ENCODE measurements at regions not wholly inside any gene's neighbourhood (a gene's known extent, or its start where the extent isn't known, plus 50 kb on each side); places are given as distances from the start of the nearest gene placed in this dataset.
"Not testable (repeated sequence)": the region's sequence is repeated elsewhere in the genome, so short reads cannot be mapped to it uniquely, and the experiment has no call there.

GRCh38 chr1:235059221-235059620 is 69.4 kb downstream of the TOMM20 start:
- no peak overlapping the region for H3K9ac ChIP-seq
- no peaks in the 10 kb centered on the region for H3K9me3 ChIP-seq
- H4K20me1 ChIP-seq = no peaks in the 10 kb centered on the region

GRCh38 chr1:235058695-235059094 is 69.9 kb downstream of the TOMM20 start:
- no peak for TF ChIP-seq Cebpa-rat (IDR thresholded peaks at IDR 0.05)
- peak overlapping the region; percentile 16; the same call in 1 of the 2 replicates for H3K27ac ChIP-seq
- no peaks in the 10 kb centered on the region for H4K20me1 ChIP-seq

More at GRCh38 chr1:235059221-235059620, 69.4 kb downstream of the TOMM20 start:
- Histone ChIP-seq H3K27ac (peak overlapping the region; percentile 16; the same call in 1 of the 2 replicates), H3K4me1 (peaks cover 54% of the 10 kb centered on the region), H3K27me3 (no peaks in the 10 kb centered on the region), H3K4me2 (peak overlapping the region; percentile 31), H3K4me3 (no peak overlapping the region), H3K36me3 (no peaks in the 10 kb centered on the region)
- no peak for TF ChIP-seq Cebpa-rat (IDR thresholded peaks at IDR 0.05)

GRCh38 chr1:235057385-235058306 is 71.0 kb downstream of the TOMM20 start:
- Histone ChIP-seq H3K4me3 (no peak overlapping the region), H3K9ac (no peak overlapping the region), H3K36me3 (no peaks in the 10 kb centered on the region), H3K27me3 (no peaks in the 10 kb centered on the region), H4K20me1 (no peaks in the 10 kb centered on the region), H3K4me2 (no peak overlapping the region), H3K9me3 (no peaks in the 10 kb centered on the region), H3K27ac (no peak overlapping the region), H3K4me1 (peaks cover 45% of the 10 kb centered on the region)
- no peak for TF ChIP-seq Cebpa-rat (IDR thresholded peaks at IDR 0.05)

More at GRCh38 chr1:235058695-235059094, 69.9 kb downstream of the TOMM20 start:
- no peaks in the 10 kb centered on the region for H3K27me3 ChIP-seq
- H3K4me3 ChIP-seq = no peak overlapping the region
- H3K36me3 ChIP-seq = no peaks in the 10 kb centered on the region
- H3K9me3 ChIP-seq = no peaks in the 10 kb centered on the region
- peaks cover 49% of the 10 kb centered on the region for H3K4me1 ChIP-seq
- no peak overlapping the region for H3K9ac ChIP-seq
- H3K4me2 ChIP-seq = peak overlapping the region; percentile 31

GRCh38 chr1:235056937-235057336 is 71.7 kb downstream of the TOMM20 start:
- Histone ChIP-seq H3K4me2 (no peak overlapping the region), H4K20me1 (no peaks in the 10 kb centered on the region), H3K27ac (no peak overlapping the region), H3K4me1 (peaks cover 45% of the 10 kb centered on the region), H3K36me3 (no peaks in the 10 kb centered on the region), H3K9ac (no peak overlapping the region), H3K4me3 (no peak overlapping the region), H3K9me3 (no peaks in the 10 kb centered on the region), H3K27me3 (no peaks in the 10 kb centered on the region)
- no peak for TF ChIP-seq Cebpa-rat (IDR thresholded peaks at IDR 0.05)

- H3K27ac ChIP-seq = peak overlapping the region; percentile 44
- no peaks in the 10 kb centered on the region for H3K27me3 ChIP-seq
- no peak overlapping the region for H3K4me2 ChIP-seq
- H4K20me1 ChIP-seq = no peaks in the 10 kb centered on the region
- H3K9me3 ChIP-seq = no peaks in the 10 kb centered on the region
- H3K9ac ChIP-seq = no peak overlapping the region
- peaks cover 45% of the 10 kb centered on the region for H3K4me1 ChIP-seq
- no peak for TF ChIP-seq Cebpa-rat (IDR thresholded peaks at IDR 0.05)
- no peaks in the 10 kb centered on the region for H3K36me3 ChIP-seq
- no peak overlapping the region for H3K4me3 ChIP-seq
Observed at GRCh38 chr1:235054936-235055335, 73.7 kb downstream of the TOMM20 start.

GRCh38 chr1:235054466-235054865 is 74.2 kb downstream of the TOMM20 start:
- TF ChIP-seq Cebpa-rat (IDR thresholded peaks at IDR 0.05) = no peak

GRCh38 chr1:235052067-235053008 is 76.3 kb downstream of the TOMM20 start:
- Histone ChIP-seq H3K9ac (no peak overlapping the region), H3K4me1 (peaks cover 58% of the 10 kb centered on the region), H3K36me3 (no peaks in the 10 kb centered on the region), H3K9me3 (no peaks in the 10 kb centered on the region), H3K4me3 (no peak overlapping the region), H4K20me1 (no peaks in the 10 kb centered on the region), H3K4me2 (peak overlapping the region; percentile 10), H3K27me3 (no peaks in the 10 kb centered on the region), H3K27ac (peak overlapping the region; percentile 5; the same call in 1 of the 2 replicates)
- no peak for TF ChIP-seq Cebpa-rat (IDR thresholded peaks at IDR 0.05)

More at GRCh38 chr1:235054466-235054865, 74.2 kb downstream of the TOMM20 start:
- Histone ChIP-seq H3K4me1 (peaks cover 45% of the 10 kb centered on the region), H3K9me3 (no peaks in the 10 kb centered on the region), H3K27ac (peak overlapping the region; percentile 44), H3K4me2 (no peak overlapping the region), H3K36me3 (no peaks in the 10 kb centered on the region), H4K20me1 (no peaks in the 10 kb centered on the region), H3K27me3 (no peaks in the 10 kb centered on the region), H3K9ac (no peak overlapping the region), H3K4me3 (no peak overlapping the region)

GRCh38 chr1:235051521-235051920 is 77.1 kb downstream of the TOMM20 start:
- no peak overlapping the region for H3K27ac ChIP-seq
- TF ChIP-seq Cebpa-rat (IDR thresholded peaks at IDR 0.05) = no peak

GRCh38 chr1:235050911-235051360 is 77.7 kb downstream of the TOMM20 start:
- no peak overlapping the region for H3K9ac ChIP-seq
- H3K27ac ChIP-seq = peak overlapping the region; percentile 3; the same call in 1 of the 2 replicates
- H3K9me3 ChIP-seq = no peaks in the 10 kb centered on the region
- TF ChIP-seq Cebpa-rat (IDR thresholded peaks at IDR 0.05) = no peak
- peak overlapping the region; percentile 71 for H3K4me2 ChIP-seq
- no peaks in the 10 kb centered on the region for H4K20me1 ChIP-seq
- H3K36me3 ChIP-seq = no peaks in the 10 kb centered on the region
- no peaks in the 10 kb centered on the region for H3K27me3 ChIP-seq
- no peak overlapping the region for H3K4me3 ChIP-seq
- peaks cover 72% of the 10 kb centered on the region for H3K4me1 ChIP-seq

More at GRCh38 chr1:235051521-235051920, 77.1 kb downstream of the TOMM20 start:
- no peak overlapping the region for H3K4me3 ChIP-seq
- no peaks in the 10 kb centered on the region for H3K36me3 ChIP-seq
- H4K20me1 ChIP-seq = no peaks in the 10 kb centered on the region
- H3K4me1 ChIP-seq = peaks cover 66% of the 10 kb centered on the region
- H3K9me3 ChIP-seq = no peaks in the 10 kb centered on the region
- no peak overlapping the region for H3K9ac ChIP-seq
- H3K4me2 ChIP-seq = peak overlapping the region; percentile 71
- no peaks in the 10 kb centered on the region for H3K27me3 ChIP-seq

GRCh38 chr1:235049716-235050378 is 78.8 kb downstream of the TOMM20 start:
- not testable (repeated sequence) for H3K36me3 ChIP-seq, H3K9me3 ChIP-seq, H3K4me3 ChIP-seq, H4K20me1 ChIP-seq, H3K27me3 ChIP-seq
- Histone ChIP-seq H3K4me1 (peaks cover 78% of the 10 kb centered on the region), H3K27ac (peak overlapping the region; percentile 70), H3K4me2 (peak overlapping the region; percentile 71), H3K9ac (peak overlapping the region; percentile 2; the same call in 1 of the 2 replicates)
